ENCODE measurements at regions not wholly inside any gene's neighbourhood (a gene's known extent, or its start where the extent isn't known, plus 50 kb on each side); places are given as distances from the start of the nearest gene placed in this dataset.
A peak's percentile ranks its signal among the peaks of the same experiment; 100 is the strongest.

DNA sequence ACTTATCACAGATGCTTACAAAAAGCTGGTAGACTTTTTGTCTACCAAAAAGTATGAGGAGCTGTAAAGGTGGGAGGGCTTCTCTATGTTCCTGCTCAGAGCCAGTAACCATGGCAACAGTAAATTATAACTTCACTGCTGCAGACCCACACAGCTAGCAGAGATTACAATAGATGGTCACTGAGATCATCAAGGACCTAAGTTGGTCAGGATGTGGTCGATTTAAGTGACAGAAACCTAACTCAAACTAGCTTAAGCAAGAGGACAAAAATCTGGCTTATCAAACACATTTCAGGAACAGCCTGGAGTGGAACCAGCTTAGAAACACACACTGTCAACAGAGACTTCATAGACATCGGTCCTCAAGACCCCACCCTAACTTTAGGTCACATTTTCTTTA, 113.4 kb upstream of the ATP1A1 start:
- TF ChIP-seq, protein P1, sequence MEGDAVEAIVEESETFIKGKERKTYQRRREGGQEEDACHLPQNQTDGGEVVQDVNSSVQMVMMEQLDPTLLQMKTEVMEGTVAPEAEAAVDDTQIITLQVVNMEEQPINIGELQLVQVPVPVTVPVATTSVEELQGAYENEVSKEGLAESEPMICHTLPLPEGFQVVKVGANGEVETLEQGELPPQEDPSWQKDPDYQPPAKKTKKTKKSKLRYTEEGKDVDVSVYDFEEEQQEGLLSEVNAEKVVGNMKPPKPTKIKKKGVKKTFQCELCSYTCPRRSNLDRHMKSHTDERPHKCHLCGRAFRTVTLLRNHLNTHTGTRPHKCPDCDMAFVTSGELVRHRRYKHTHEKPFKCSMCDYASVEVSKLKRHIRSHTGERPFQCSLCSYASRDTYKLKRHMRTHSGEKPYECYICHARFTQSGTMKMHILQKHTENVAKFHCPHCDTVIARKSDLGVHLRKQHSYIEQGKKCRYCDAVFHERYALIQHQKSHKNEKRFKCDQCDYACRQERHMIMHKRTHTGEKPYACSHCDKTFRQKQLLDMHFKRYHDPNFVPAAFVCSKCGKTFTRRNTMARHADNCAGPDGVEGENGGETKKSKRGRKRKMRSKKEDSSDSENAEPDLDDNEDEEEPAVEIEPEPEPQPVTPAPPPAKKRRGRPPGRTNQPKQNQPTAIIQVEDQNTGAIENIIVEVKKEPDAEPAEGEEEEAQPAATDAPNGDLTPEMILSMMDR (IDR thresholded peaks at IDR 0.05; ENCODE audit: unreplicated experiment in 3 of 3) = no peak
- no peaks in the 10 kb centered on the region for H3K9me3 Mint-ChIP-seq
- peaks cover 8% of the 10 kb centered on the region for H3K27me3 Mint-ChIP-seq (ENCODE audit: low read depth)
- H3K4me3 Mint-ChIP-seq = no peak overlapping the region
- peaks cover 26% of the 10 kb centered on the region for H3K4me1 Mint-ChIP-seq
- H3K36me3 Mint-ChIP-seq (ENCODE audit: low read depth) = no peaks in the 10 kb centered on the region
- no peak overlapping the region for H3K27ac Mint-ChIP-seq

- Mint-ChIP-seq H3K27me3 (ENCODE audit: low read depth) (peaks cover 8% of the 10 kb centered on the region), H3K36me3 (ENCODE audit: low read depth) (no peaks in the 10 kb centered on the region), H3K9me3 (no peaks in the 10 kb centered on the region), H3K27ac (no peak overlapping the region), H3K4me3 (no peak overlapping the region), H3K4me1 (peaks cover 22% of the 10 kb centered on the region)
- TF ChIP-seq, protein P1 (IDR thresholded peaks at IDR 0.05; ENCODE audit: unreplicated experiment in 3 of 3) = no peak
These were observed 112.9 kb upstream of the ATP1A1 start for GRCh38 chr1:116260115-116260514.

DNA sequence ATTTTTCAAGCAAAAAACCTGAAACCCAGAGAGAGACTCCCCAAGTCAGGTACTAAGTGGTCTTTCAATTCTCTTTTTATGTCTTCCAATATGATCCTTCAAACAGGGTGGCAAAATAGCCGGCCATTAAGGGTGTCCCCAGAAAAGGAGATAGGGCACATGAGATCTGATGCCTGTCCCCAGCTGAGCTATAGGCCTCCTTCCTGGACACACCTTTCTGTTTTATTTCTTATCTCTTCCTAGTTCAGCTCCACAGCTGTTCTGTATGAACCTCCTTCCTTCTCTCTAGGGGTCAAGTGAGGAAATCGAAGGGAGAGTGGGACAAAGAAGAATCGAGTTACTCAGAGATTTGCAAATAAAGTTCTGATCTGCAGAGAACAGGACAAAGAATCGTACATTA, 112.4 kb upstream of the ATP1A1 start:
- Mint-ChIP-seq H3K27ac (peak overlapping the region in 1 of 3 experiments; percentile 7), H3K4me3 (no peak overlapping the region), H3K27me3 (ENCODE audit: low read depth) (peaks cover 8% of the 10 kb centered on the region), H3K36me3 (ENCODE audit: low read depth) (no peaks in the 10 kb centered on the region), H3K4me1 (peaks cover 17% of the 10 kb centered on the region), H3K9me3 (no peaks in the 10 kb centered on the region)
- TF ChIP-seq, protein P1 (IDR thresholded peaks at IDR 0.05; ENCODE audit: unreplicated experiment in 3 of 3) = no peak

GRCh38 chr1:116261227-116261626, 111.8 kb upstream of the ATP1A1 start:
- H3K4me1 Mint-ChIP-seq = peaks cover 12% of the 10 kb centered on the region
- H3K36me3 Mint-ChIP-seq (ENCODE audit: low read depth) = no peaks in the 10 kb centered on the region
- H3K27me3 Mint-ChIP-seq (ENCODE audit: low read depth) = peaks cover 7% of the 10 kb centered on the region
- no peak overlapping the region for H3K27ac Mint-ChIP-seq
- no peaks in the 10 kb centered on the region for H3K9me3 Mint-ChIP-seq
- H3K4me3 Mint-ChIP-seq = no peak overlapping the region
- TF ChIP-seq, protein P1 (IDR thresholded peaks at IDR 0.05; ENCODE audit: unreplicated experiment in 3 of 3) = no peak

GRCh38 chr1:116262207-116262994, 110.6 kb upstream of the ATP1A1 start:
- TF ChIP-seq, protein P1 (IDR thresholded peaks at IDR 0.05; ENCODE audit: unreplicated experiment in 3 of 3) = no peak
- Mint-ChIP-seq H3K27ac (no peak overlapping the region), H3K36me3 (ENCODE audit: low read depth) (no peaks in the 10 kb centered on the region), H3K4me3 (no peak overlapping the region), H3K27me3 (ENCODE audit: low read depth) (peaks cover 4% of the 10 kb centered on the region), H3K9me3 (no peaks in the 10 kb centered on the region), H3K4me1 (peaks cover 7% of the 10 kb centered on the region)

GRCh38 chr1:116262995-116263385, 110.1 kb upstream of the ATP1A1 start:
- TF ChIP-seq, protein P1 (IDR thresholded peaks at IDR 0.05; ENCODE audit: unreplicated experiment in 3 of 3) = no peak
- Mint-ChIP-seq H3K27me3 (ENCODE audit: low read depth) (peaks cover 4% of the 10 kb centered on the region), H3K27ac (no peak overlapping the region), H3K4me1 (peaks cover 7% of the 10 kb centered on the region), H3K4me3 (no peak overlapping the region), H3K9me3 (no peaks in the 10 kb centered on the region), H3K36me3 (ENCODE audit: low read depth) (no peaks in the 10 kb centered on the region)

Data from nephron (organoid).